Stimulated activated naive CD8-positive, alpha-beta T cell treated with anti-CD3 and anti-CD28 coated beads, Interleukin-15, Interleukin-2, amounts not matched to agents 100 ng/mL and 50 ng/mL, for 24 hours (primary cell): ENCODE measurements at regions not wholly inside any gene's neighbourhood (a gene's known extent, or its start where the extent isn't known, plus 50 kb on each side); places are given as distances from the start of the nearest gene placed in this dataset.
A peak's percentile ranks its signal among the peaks of the same experiment; 100 is the strongest.
"Not testable (repeated sequence)": the region's sequence is repeated elsewhere in the genome, so short reads cannot be mapped to it uniquely, and the experiment has no call there.

ENCODE experiments used
- H3K27ac Mint-ChIP-seq: one replicate; pipeline ENCODE4 v1.8.0; 2021; ENCODE audit warnings: mild to moderate bottlenecking, mixed read lengths
- H3K27me3 Mint-ChIP-seq: one replicate; pipeline ENCODE4 v1.8.0; 2021; ENCODE audit warnings: mixed read lengths
- H3K36me3 Mint-ChIP-seq: one replicate; pipeline ENCODE4 v1.8.0; 2021; ENCODE audit warnings: low read depth, mixed read lengths
- H3K4me1 Mint-ChIP-seq: one replicate; pipeline ENCODE4 v1.8.0; 2021; ENCODE audit warnings: low read depth, mixed read lengths
- H3K4me3 Mint-ChIP-seq: one replicate; pipeline ENCODE4 v1.8.0; 2021; ENCODE audit warnings: mild to moderate bottlenecking, mixed read lengths
- H3K9me3 Mint-ChIP-seq: one replicate; pipeline ENCODE4 v1.8.0; 2021; ENCODE audit warnings: mixed read lengths

DNA sequence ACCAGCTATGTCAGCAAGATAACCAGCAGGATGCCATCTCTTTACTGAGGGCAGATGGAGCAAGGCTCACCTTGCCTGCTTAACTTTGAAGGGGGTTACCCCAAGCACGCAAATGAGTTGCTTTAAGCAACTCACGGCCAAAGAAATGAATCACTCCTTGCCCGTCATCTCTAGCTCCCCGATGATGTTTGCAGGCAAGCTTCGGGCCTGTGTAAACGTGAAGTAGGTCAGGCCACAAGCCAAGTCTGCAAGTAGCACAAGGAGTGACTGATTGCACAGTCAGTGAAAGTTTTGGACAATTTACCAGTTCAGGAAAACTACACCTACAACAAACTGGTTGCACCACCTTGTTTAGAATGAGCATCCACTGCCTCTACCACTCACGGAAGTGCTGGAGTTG is 699.7 kb upstream of the TBX3 start:
- H3K27me3 Mint-ChIP-seq, result no peaks in the 10 kb centered on the region
- H3K4me1 Mint-ChIP-seq, result no peaks in the 10 kb centered on the region
- H3K36me3 Mint-ChIP-seq, result no peaks in the 10 kb centered on the region
- H3K9me3 Mint-ChIP-seq, result peaks cover 4% of the 10 kb centered on the region
- H3K27ac Mint-ChIP-seq, result no peak overlapping the region
- H3K4me3 Mint-ChIP-seq, result no peak overlapping the region

DNA sequence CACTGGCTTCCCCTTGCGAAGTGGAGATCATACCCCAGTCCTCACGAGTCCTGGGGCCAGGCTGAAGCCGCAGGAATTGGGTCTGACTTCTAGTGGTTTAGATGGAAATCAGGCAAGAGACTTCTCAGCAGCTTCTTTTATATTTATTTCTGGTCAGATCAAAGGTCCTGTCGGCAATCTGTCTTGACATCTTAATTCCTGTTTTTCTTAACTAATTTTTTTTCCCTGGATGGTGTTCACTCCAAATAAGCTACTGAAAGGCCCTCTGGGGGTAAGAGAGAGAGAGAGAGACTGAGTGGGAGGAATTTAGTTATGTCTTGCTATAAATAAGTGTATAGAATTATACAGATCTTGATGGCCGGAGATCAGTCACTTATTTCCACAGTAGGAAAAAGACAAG is 698.7 kb upstream of the TBX3 start:
- no peak overlapping the region for H3K4me3 Mint-ChIP-seq

GRCh38 chr12:115380546-115381120 is 696.7 kb upstream of the TBX3 start:
- no peak overlapping the region for H3K4me3 Mint-ChIP-seq
- peaks cover 4% of the 10 kb centered on the region for H3K9me3 Mint-ChIP-seq
- no peaks in the 10 kb centered on the region for H3K27me3 Mint-ChIP-seq
- H3K36me3 Mint-ChIP-seq, result no peaks in the 10 kb centered on the region
- peaks cover 2% of the 10 kb centered on the region for H3K4me1 Mint-ChIP-seq
- H3K27ac Mint-ChIP-seq, result no peak overlapping the region

More for the DNA sequence above, 698.7 kb upstream of the TBX3 start:
- no peak overlapping the region for H3K27ac Mint-ChIP-seq
- H3K27me3 Mint-ChIP-seq, result no peaks in the 10 kb centered on the region
- no peaks in the 10 kb centered on the region for H3K36me3 Mint-ChIP-seq
- H3K4me1 Mint-ChIP-seq, result no peaks in the 10 kb centered on the region
- peaks cover 3% of the 10 kb centered on the region for H3K9me3 Mint-ChIP-seq

DNA sequence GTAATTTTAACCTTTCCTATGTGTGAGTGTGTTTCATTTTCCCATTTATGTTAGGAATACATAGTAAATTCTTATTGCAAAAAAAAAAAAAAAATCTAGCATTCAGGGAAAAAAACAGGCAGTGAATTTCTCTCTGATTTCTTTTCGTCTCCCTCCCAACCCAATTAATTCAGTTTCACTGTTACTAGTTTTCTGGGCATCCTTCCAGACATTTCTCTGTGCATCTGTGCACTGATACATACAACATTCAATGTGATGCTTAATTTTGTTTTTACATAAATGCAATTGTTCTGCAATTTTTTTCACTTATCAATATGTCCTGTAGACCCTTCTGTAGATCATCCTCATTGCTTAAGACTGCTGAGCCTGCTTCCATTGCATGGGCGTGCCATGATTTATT is 694.3 kb upstream of the TBX3 start:
- Mint-ChIP-seq H3K9me3 (peaks cover 11% of the 10 kb centered on the region), H3K27me3 (no peaks in the 10 kb centered on the region), H3K27ac (no peak overlapping the region), H3K36me3 (no peaks in the 10 kb centered on the region), H3K4me1 (peaks cover 12% of the 10 kb centered on the region), H3K4me3 (no peak overlapping the region)

- Mint-ChIP-seq H3K27me3 (no peaks in the 10 kb centered on the region), H3K4me3 (no peak overlapping the region), H3K36me3 (no peaks in the 10 kb centered on the region), H3K4me1 (peaks cover 12% of the 10 kb centered on the region), H3K9me3 (peaks cover 11% of the 10 kb centered on the region), H3K27ac (no peak overlapping the region)
Measured at GRCh38 chr12:115377779-115378178, 693.8 kb upstream of the TBX3 start.

DNA sequence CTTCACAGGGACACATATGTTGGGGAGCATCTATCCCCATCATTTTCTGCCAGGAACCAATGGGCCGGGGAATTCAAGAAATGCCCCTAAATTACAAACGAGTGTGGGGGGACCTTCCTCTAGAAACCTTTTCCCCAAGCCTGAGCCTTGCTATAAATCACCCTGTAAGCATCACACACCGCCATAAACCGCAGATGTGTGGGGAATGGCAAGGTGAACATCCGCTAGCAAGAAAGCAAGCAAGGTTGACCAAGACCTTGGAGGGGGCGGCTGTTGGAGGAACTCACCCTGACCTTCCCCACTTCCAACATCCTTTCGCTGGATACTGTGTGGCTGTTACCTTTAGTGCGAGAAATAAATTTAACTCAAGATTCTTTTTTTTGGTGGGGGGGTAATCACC is 693.3 kb upstream of the TBX3 start:
- H3K9me3 Mint-ChIP-seq, result peaks cover 16% of the 10 kb centered on the region
- H3K4me1 Mint-ChIP-seq, result peaks cover 12% of the 10 kb centered on the region
- H3K27me3 Mint-ChIP-seq, result no peaks in the 10 kb centered on the region
- H3K36me3 Mint-ChIP-seq, result no peaks in the 10 kb centered on the region
- no peak overlapping the region for H3K4me3 Mint-ChIP-seq
- H3K27ac Mint-ChIP-seq, result no peak overlapping the region

DNA sequence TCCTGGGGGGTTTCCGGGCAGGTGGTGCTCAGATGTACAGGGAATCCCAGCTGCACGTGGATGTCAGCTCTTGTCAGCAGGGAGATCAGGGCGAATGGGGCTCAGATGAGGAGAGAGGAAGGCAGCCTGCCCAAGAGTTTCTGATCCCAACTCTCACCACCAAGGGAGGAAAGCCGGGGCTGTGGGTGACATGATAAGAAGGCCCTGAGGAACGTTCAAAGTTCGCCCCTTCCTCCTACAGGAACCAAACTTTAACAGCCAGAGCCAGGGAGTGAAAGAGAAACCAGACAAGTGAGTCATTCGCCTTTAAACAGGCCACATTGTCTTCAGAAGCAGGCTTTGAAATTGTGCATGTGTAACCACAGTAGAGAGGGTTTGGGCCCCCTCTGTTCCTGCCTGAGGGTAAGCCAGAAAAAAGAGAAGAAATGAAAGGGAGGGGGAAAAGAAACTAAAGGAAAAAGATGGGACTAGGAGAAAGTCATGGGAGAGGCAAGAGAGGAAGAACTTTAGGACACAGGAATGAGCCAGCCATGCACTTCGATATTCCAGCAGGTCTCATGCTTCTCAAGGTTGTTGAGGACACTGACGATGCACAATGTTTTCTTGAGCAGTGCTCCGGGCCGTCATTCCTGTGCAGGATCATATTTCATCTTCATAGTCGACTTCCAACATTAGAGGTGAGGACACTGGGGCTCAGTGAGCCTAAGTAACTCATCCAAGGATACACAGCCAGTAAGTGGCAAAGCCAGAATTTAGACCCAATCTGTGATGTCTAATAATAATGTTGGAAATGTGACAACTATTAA is 691.4 kb upstream of the TBX3 start:
- Mint-ChIP-seq H3K27ac (peak overlapping the region; percentile 36), H3K9me3 (peaks cover 16% of the 10 kb centered on the region), H3K4me3 (no peak overlapping the region), H3K27me3 (no peaks in the 10 kb centered on the region), H3K36me3 (no peaks in the 10 kb centered on the region), H3K4me1 (peaks cover 12% of the 10 kb centered on the region)

GRCh38 chr12:115374480-115375185 is 690.7 kb upstream of the TBX3 start:
- no peak overlapping the region for H3K4me3 Mint-ChIP-seq
- peak overlapping the region; percentile 36 for H3K27ac Mint-ChIP-seq
- H3K36me3 Mint-ChIP-seq, result no peaks in the 10 kb centered on the region
- peaks cover 12% of the 10 kb centered on the region for H3K4me1 Mint-ChIP-seq
- peaks cover 16% of the 10 kb centered on the region for H3K9me3 Mint-ChIP-seq
- no peaks in the 10 kb centered on the region for H3K27me3 Mint-ChIP-seq

GRCh38 chr12:115371711-115372110 is 687.7 kb upstream of the TBX3 start:
- no peaks in the 10 kb centered on the region for H3K27me3 Mint-ChIP-seq
- H3K36me3 Mint-ChIP-seq, result no peaks in the 10 kb centered on the region
- no peak overlapping the region for H3K27ac Mint-ChIP-seq
- no peak overlapping the region for H3K4me3 Mint-ChIP-seq
- H3K4me1 Mint-ChIP-seq, result peaks cover 12% of the 10 kb centered on the region
- peaks cover 15% of the 10 kb centered on the region for H3K9me3 Mint-ChIP-seq

DNA sequence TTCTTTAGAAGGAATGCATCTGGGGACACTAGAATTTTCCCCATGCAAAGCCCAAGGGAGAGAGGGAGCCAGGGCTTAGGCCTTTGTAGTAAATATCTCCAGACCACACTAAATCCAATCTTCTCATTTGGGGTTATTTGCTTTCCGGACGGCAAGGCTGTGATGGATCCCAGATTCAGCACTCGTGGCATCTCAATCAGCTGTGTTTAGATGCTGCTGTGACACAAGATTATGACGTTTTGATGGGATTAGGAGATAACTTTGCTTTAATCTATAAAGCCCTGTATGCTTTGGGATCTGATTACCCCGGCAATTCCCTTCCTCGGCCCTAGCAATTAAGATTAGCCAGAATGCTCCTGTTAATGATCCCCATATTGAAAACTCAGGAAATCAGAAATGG is 686.7 kb upstream of the TBX3 start:
- no peaks in the 10 kb centered on the region for H3K36me3 Mint-ChIP-seq
- peaks cover 21% of the 10 kb centered on the region for H3K9me3 Mint-ChIP-seq
- peaks cover 10% of the 10 kb centered on the region for H3K4me1 Mint-ChIP-seq
- no peaks in the 10 kb centered on the region for H3K27me3 Mint-ChIP-seq
- no peak overlapping the region for H3K27ac Mint-ChIP-seq
- no peak overlapping the region for H3K4me3 Mint-ChIP-seq

DNA sequence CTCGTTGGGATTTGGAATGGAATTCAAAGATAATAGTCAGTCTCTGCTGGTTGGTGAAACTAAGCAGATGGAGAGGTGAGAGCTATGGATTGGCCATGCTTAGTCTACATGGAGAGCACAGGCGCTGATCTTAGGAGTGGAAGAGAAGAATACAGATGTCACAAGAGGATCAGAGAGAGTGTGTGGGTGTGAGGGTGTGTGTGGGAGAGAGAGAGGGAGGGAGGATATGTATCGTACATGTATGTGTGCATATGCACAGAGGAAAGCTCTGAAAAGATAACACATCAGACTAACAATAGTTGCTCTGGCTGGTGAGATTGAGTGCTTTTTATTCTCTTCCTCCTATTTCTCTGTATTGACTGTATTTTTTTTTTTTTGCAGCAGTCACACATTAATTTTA is 686.2 kb upstream of the TBX3 start:
- peaks cover 25% of the 10 kb centered on the region for H3K9me3 Mint-ChIP-seq
- H3K36me3 Mint-ChIP-seq, result no peaks in the 10 kb centered on the region
- peaks cover 6% of the 10 kb centered on the region for H3K4me1 Mint-ChIP-seq
- H3K27ac Mint-ChIP-seq, result no peak overlapping the region
- no peaks in the 10 kb centered on the region for H3K27me3 Mint-ChIP-seq
- H3K4me3 Mint-ChIP-seq, result no peak overlapping the region

DNA sequence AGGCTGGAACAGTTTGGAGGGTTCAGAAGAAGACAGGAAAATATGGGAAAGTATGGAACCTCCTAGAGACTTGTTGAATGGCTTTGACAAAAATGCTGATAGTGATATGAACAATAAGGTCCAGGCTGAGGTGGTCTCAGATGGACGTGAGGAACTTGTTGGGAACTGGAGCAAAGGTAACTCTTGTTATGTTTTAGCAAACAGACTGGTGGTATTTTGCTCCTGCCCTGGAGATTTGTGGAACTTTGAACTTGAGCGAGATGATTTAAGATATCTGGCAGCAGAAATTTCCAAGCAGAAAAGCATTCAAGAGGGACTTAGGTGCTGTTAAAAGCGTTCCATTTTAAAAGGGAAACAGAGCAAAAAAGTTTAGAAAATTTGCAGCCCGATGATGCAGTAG is 682.3 kb upstream of the TBX3 start:
- H3K27me3 Mint-ChIP-seq, result not testable (repeated sequence)

GRCh38 chr12:115365765-115366164 is 681.8 kb upstream of the TBX3 start:
- H3K36me3 Mint-ChIP-seq, H3K4me1 Mint-ChIP-seq, H3K4me3 Mint-ChIP-seq, H3K27ac Mint-ChIP-seq, H3K27me3 Mint-ChIP-seq: not testable (repeated sequence)
- H3K9me3 Mint-ChIP-seq, result peaks cover 15% of the 10 kb centered on the region

More for the DNA sequence above, 682.3 kb upstream of the TBX3 start:
- not testable (repeated sequence) for H3K4me1 Mint-ChIP-seq, H3K36me3 Mint-ChIP-seq, H3K27ac Mint-ChIP-seq, H3K4me3 Mint-ChIP-seq
- peaks cover 15% of the 10 kb centered on the region for H3K9me3 Mint-ChIP-seq

DNA sequence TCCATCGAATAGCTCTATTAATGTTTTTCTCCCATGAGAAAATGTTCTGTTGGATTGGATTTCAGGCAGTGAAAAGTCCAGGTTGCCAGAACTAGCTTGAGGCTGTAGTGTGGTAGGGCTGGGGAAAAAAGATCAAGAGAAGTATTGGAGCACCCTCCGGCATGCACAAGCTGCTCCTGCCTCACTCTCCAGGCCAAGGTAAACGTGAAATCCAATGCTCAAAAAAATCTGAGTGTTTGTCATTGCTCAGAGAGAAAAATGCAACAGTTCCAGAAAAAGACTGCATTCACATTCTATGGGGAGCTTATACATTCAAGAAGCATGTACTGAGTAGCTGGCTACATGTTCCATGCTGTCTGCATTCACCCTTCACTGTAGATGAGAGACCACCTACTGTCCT is 680.9 kb upstream of the TBX3 start:
- no peak overlapping the region for H3K27ac Mint-ChIP-seq
- H3K9me3 Mint-ChIP-seq, result peaks cover 15% of the 10 kb centered on the region
- H3K4me3 Mint-ChIP-seq, result no peak overlapping the region
- H3K36me3 Mint-ChIP-seq, result no peaks in the 10 kb centered on the region
- H3K27me3 Mint-ChIP-seq, result no peaks in the 10 kb centered on the region
- no peaks in the 10 kb centered on the region for H3K4me1 Mint-ChIP-seq

DNA sequence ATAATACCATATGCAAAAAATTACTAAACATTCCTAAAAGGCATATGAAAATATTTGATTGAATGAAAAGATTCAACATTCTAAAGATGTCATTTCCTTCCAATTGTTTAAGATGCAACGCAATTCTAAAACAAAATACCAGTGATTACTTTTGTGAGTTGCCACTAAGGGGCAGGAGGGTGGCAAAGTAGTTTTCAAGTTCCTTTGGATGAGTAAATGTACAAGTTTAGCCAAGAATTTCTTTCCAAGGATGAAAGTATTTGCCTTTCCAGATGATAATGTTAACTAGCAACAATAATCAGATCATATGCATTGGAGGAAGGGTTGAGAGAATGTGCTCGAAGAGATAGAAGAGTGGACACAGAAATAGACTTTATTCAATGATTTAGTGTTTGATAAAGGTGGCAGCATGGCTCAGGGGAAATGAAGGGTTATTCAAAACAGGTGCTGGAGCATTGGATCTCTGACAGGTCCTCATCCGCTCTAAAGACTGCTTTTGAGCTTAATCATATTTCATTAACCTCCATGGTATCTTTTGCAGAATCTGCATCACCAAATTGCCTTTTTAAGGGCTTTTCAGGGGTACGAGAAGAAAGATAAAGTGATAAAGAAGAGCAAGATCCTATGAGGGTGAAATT is 678.5 kb upstream of the TBX3 start:
- peaks cover 12% of the 10 kb centered on the region for H3K9me3 Mint-ChIP-seq
- no peaks in the 10 kb centered on the region for H3K4me1 Mint-ChIP-seq
- no peak overlapping the region for H3K4me3 Mint-ChIP-seq
- no peak overlapping the region for H3K27ac Mint-ChIP-seq
- no peaks in the 10 kb centered on the region for H3K36me3 Mint-ChIP-seq
- no peaks in the 10 kb centered on the region for H3K27me3 Mint-ChIP-seq
